ENCODE measurements at regions not wholly inside any gene's neighbourhood (a gene's known extent, or its start where the extent isn't known, plus 50 kb on each side); places are given as distances from the start of the nearest gene placed in this dataset.

GRCh38 chr11:69362315-69362714 lies 68.4 kb downstream of the MYEOV start:
- Histone ChIP-seq H3K27ac (ENCODE audit: low read depth in 2 of 2, low read length in 1 of 2) (no peak overlapping the region), H3K4me1 (ENCODE audit: control insufficient read depth in 2 of 2, insufficient read depth in 2 of 2, low read length in 1 of 2) (peaks cover 0 to 2% of the 10 kb centered on the region in 2 donors), H3K27me3 (ENCODE audit: control insufficient read depth in 1 of 2, insufficient read depth in 2 of 2, low read length in 2 of 2) (no peaks in the 10 kb centered on the region), H3K4me3 (ENCODE audit: low read depth in 1 of 2, low read length in 2 of 2) (no peak overlapping the region), H3K9me3 (ENCODE audit: control insufficient read depth in 2 of 2, insufficient read depth in 1 of 2, low read depth in 1 of 2, low read length in 1 of 2) (no peaks in the 10 kb centered on the region), H3K36me3 (ENCODE audit: control insufficient read depth in 2 of 2, insufficient read depth in 2 of 2, low read length in 1 of 2) (no peaks in the 10 kb centered on the region)
- WGBS, 2 donors = 79 to 83% methylated on average over 3 of the region's 3 CpGs

GRCh38 chr11:69364921-69365320 lies 71.0 kb downstream of the MYEOV start:
- no peaks in the 10 kb centered on the region for H3K27me3 ChIP-seq (ENCODE audit: control insufficient read depth in 1 of 2, insufficient read depth in 2 of 2, low read length in 2 of 2)
- 45 to 52% methylated on average over 4 of the region's 4 CpGs for WGBS, 2 donors
- no peak overlapping the region for H3K4me3 ChIP-seq (ENCODE audit: low read depth in 1 of 2, low read length in 2 of 2)
- H3K4me1 ChIP-seq (ENCODE audit: control insufficient read depth in 2 of 2, insufficient read depth in 2 of 2, low read length in 1 of 2) = peaks cover 0 to 2% of the 10 kb centered on the region in 2 donors
- H3K27ac ChIP-seq (ENCODE audit: low read depth in 2 of 2, low read length in 1 of 2) = no peak overlapping the region
- peaks cover 0 to 2% of the 10 kb centered on the region in 2 donors for H3K9me3 ChIP-seq (ENCODE audit: control insufficient read depth in 2 of 2, insufficient read depth in 1 of 2, low read depth in 1 of 2, low read length in 1 of 2)
- no peaks in the 10 kb centered on the region for H3K36me3 ChIP-seq (ENCODE audit: control insufficient read depth in 2 of 2, insufficient read depth in 2 of 2, low read length in 1 of 2)

- Histone ChIP-seq H3K9me3 (ENCODE audit: control insufficient read depth in 2 of 2, insufficient read depth in 1 of 2, low read depth in 1 of 2, low read length in 1 of 2) (peaks cover 0 to 2% of the 10 kb centered on the region in 2 donors), H3K4me3 (ENCODE audit: low read depth in 1 of 2, low read length in 2 of 2) (no peak overlapping the region)
- WGBS, 2 donors = 80 to 84% methylated on average over 4 of the region's 4 CpGs
Measured at GRCh38 chr11:69365558-69365957, 71.6 kb downstream of the MYEOV start.

GRCh38 chr11:69366591-69366990 lies 72.6 kb downstream of the MYEOV start:
- H3K27me3 ChIP-seq (ENCODE audit: control insufficient read depth in 1 of 2, insufficient read depth in 2 of 2, low read length in 2 of 2) = no peaks in the 10 kb centered on the region
- H3K9me3 ChIP-seq (ENCODE audit: control insufficient read depth in 2 of 2, insufficient read depth in 1 of 2, low read depth in 1 of 2, low read length in 1 of 2) = peaks cover 0 to 2% of the 10 kb centered on the region in 2 donors
- 93% methylated on average over 3 of the region's 3 CpGs for WGBS, 2 donors
- H3K36me3 ChIP-seq (ENCODE audit: control insufficient read depth in 2 of 2, insufficient read depth in 2 of 2, low read length in 1 of 2) = no peaks in the 10 kb centered on the region
- H3K4me3 ChIP-seq (ENCODE audit: low read depth in 1 of 2, low read length in 2 of 2) = no peak overlapping the region
- H3K27ac ChIP-seq (ENCODE audit: low read depth in 2 of 2, low read length in 1 of 2) = no peak overlapping the region
- peaks cover 0 to under 1% of the 10 kb centered on the region in 2 donors for H3K4me1 ChIP-seq (ENCODE audit: control insufficient read depth in 2 of 2, insufficient read depth in 2 of 2, low read length in 1 of 2)

More at GRCh38 chr11:69365558-69365957, 71.6 kb downstream of the MYEOV start:
- H3K4me1 ChIP-seq (ENCODE audit: control insufficient read depth in 2 of 2, insufficient read depth in 2 of 2, low read length in 1 of 2) = peaks cover 0 to 2% of the 10 kb centered on the region in 2 donors
- H3K36me3 ChIP-seq (ENCODE audit: control insufficient read depth in 2 of 2, insufficient read depth in 2 of 2, low read length in 1 of 2) = no peaks in the 10 kb centered on the region
- H3K27ac ChIP-seq (ENCODE audit: low read depth in 2 of 2, low read length in 1 of 2) = no peak overlapping the region
- no peaks in the 10 kb centered on the region for H3K27me3 ChIP-seq (ENCODE audit: control insufficient read depth in 1 of 2, insufficient read depth in 2 of 2, low read length in 2 of 2)

DNA sequence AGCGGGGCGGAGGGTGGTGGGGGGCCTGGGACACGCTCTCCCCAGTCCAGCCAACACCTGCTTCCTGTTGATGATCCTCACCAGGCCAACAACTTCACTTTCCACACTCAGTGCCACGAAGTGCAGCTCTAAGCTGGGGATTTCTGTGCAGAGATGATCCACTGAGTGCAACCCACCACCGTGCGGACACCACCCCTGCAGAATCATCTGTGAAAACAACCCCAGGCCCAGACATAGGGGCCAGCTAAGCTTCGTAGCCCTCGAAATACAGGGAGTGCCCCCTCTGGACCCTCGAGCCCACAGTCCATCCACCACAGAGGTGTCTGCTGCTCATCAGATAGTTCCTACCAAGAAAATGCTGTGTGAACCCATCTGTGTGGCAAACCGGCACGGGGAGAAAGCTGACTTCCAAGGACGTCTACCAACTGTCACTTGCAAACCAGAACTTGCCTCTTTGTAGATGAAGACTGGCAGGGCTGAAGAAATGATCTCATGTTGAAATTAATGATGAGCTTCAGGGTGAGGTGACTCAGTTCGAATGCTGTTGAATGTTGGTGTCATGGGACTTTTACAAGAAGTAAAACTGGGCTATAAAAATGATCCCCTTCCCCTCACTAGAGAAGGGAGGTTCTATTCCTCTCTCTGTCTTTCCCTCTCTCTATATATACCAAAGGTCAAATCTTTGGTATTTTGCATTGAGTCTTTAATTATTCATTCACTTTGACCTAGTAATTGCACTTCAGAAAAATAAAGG lies 73.4 kb downstream of the MYEOV start:
- H3K36me3 ChIP-seq (ENCODE audit: control insufficient read depth in 2 of 2, insufficient read depth in 2 of 2, low read length in 1 of 2) = no peaks in the 10 kb centered on the region
- no peaks in the 10 kb centered on the region for H3K4me1 ChIP-seq (ENCODE audit: control insufficient read depth in 2 of 2, insufficient read depth in 2 of 2, low read length in 1 of 2)
- peaks cover 0 to 2% of the 10 kb centered on the region in 2 donors for H3K9me3 ChIP-seq (ENCODE audit: control insufficient read depth in 2 of 2, insufficient read depth in 1 of 2, low read depth in 1 of 2, low read length in 1 of 2)
- WGBS, 2 donors = 78 to 79% methylated on average over 13 of the region's 13 CpGs
- no peak overlapping the region for H3K27ac ChIP-seq (ENCODE audit: low read depth in 2 of 2, low read length in 1 of 2)
- no peaks in the 10 kb centered on the region for H3K27me3 ChIP-seq (ENCODE audit: control insufficient read depth in 1 of 2, insufficient read depth in 2 of 2, low read length in 2 of 2)
- no peak overlapping the region for H3K4me3 ChIP-seq (ENCODE audit: low read depth in 1 of 2, low read length in 2 of 2)

GRCh38 chr11:69368119-69368880 lies 74.3 kb downstream of the MYEOV start:
- H3K4me1 ChIP-seq (ENCODE audit: control insufficient read depth in 2 of 2, insufficient read depth in 2 of 2, low read length in 1 of 2) = no peaks in the 10 kb centered on the region
- no peaks in the 10 kb centered on the region for H3K27me3 ChIP-seq (ENCODE audit: control insufficient read depth in 1 of 2, insufficient read depth in 2 of 2, low read length in 2 of 2)
- no peak overlapping the region for H3K27ac ChIP-seq (ENCODE audit: low read depth in 2 of 2, low read length in 1 of 2)
- peaks cover 0 to 2% of the 10 kb centered on the region in 2 donors for H3K9me3 ChIP-seq (ENCODE audit: control insufficient read depth in 2 of 2, insufficient read depth in 1 of 2, low read depth in 1 of 2, low read length in 1 of 2)
- H3K4me3 ChIP-seq (ENCODE audit: low read depth in 1 of 2, low read length in 2 of 2) = no peak overlapping the region
- H3K36me3 ChIP-seq (ENCODE audit: control insufficient read depth in 2 of 2, insufficient read depth in 2 of 2, low read length in 1 of 2) = no peaks in the 10 kb centered on the region
- WGBS, 2 donors = 81 to 89% methylated on average over 10 of the region's 10 CpGs

DNA sequence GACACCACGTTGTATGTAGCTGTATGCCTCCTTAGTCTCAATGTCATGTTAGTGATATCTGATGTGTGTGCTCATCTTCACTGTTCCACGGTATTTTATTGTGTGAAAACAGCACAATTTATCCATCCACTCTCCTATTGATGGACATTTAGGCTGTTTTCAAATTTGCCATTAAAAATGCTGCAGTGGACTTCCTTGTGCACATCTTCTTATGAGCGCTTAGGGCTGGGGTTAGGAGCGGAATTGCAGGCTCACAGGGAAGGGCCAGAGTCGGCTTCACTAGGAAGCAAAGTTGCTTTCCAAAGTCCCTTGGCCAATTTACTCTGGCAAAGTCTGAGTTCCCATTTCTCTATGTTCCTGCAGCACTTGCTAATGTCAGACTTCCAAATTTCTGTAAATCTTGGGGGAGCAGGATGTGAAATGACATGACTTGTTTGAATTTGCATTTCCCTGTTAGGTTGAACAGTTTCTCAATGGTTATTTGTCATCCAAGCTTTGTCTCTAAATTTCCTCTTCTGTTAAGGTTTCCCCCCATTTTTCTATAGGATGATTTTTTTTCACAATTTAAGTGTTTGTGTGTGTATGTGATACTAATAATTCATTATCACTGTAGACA lies 75.4 kb downstream of the MYEOV start:
- Histone ChIP-seq H3K4me3 (ENCODE audit: low read depth in 1 of 2, low read length in 2 of 2) (no peak overlapping the region), H3K4me1 (ENCODE audit: control insufficient read depth in 2 of 2, insufficient read depth in 2 of 2, low read length in 1 of 2) (peaks cover 4 to 5% of the 10 kb centered on the region in 2 donors), H3K9me3 (ENCODE audit: control insufficient read depth in 2 of 2, insufficient read depth in 1 of 2, low read depth in 1 of 2, low read length in 1 of 2) (peaks cover 0 to 2% of the 10 kb centered on the region in 2 donors), H3K27me3 (ENCODE audit: control insufficient read depth in 1 of 2, insufficient read depth in 2 of 2, low read length in 2 of 2) (no peaks in the 10 kb centered on the region), H3K27ac (ENCODE audit: low read depth in 2 of 2, low read length in 1 of 2) (no peak overlapping the region), H3K36me3 (ENCODE audit: control insufficient read depth in 2 of 2, insufficient read depth in 2 of 2, low read length in 1 of 2) (no peaks in the 10 kb centered on the region)
- 85 to 91% methylated on average over 5 of the region's 5 CpGs for WGBS, 2 donors

GRCh38 chr11:69369945-69370344 lies 76.0 kb downstream of the MYEOV start:
- H3K4me1 ChIP-seq (ENCODE audit: control insufficient read depth in 2 of 2, insufficient read depth in 2 of 2, low read length in 1 of 2) = peaks cover 6 to 10% of the 10 kb centered on the region in 2 donors
- peaks cover 0 to 2% of the 10 kb centered on the region in 2 donors for H3K9me3 ChIP-seq (ENCODE audit: control insufficient read depth in 2 of 2, insufficient read depth in 1 of 2, low read depth in 1 of 2, low read length in 1 of 2)
- H3K36me3 ChIP-seq (ENCODE audit: control insufficient read depth in 2 of 2, insufficient read depth in 2 of 2, low read length in 1 of 2) = no peaks in the 10 kb centered on the region
- H3K27me3 ChIP-seq (ENCODE audit: control insufficient read depth in 1 of 2, insufficient read depth in 2 of 2, low read length in 2 of 2) = no peaks in the 10 kb centered on the region
- no peak overlapping the region for H3K4me3 ChIP-seq (ENCODE audit: low read depth in 1 of 2, low read length in 2 of 2)
- WGBS, 2 donors = 93 to 96% methylated on average over 2 of the region's 2 CpGs
- H3K27ac ChIP-seq (ENCODE audit: low read depth in 2 of 2, low read length in 1 of 2) = no peak overlapping the region

DNA sequence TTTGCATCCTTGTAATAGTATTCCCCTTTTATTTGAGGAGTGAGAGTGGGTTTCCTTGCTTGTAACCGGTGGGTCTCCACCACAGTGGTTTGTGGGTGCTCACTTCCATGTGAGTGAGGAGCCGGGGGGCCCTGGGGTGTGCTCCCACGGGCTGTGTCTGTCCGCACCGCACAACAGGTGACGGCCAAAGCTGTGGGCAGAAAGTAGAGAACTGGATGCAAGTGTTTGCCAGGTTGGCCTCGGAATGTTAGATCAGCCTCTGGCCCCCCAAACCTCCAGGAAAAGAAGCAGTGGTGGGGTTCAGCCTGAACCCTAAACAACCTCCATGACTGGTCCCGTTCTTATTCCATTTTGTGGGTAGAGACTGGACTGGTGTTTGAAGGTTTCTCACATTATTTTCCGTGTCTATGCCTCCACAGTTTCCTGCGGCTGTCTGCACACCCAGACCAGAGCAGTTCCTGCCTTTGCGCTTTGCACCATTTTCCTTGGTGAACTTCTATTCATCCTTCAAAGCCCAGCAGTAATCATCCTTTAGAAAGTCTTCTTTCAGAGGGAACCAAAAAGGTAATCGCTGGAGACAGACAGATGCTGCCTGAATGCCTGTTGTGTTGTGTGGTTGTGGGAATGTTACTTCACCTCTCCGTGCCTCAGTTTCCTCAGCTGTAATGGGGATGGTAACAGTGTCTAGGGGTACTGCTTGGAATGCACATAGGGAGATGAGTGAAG lies 77.2 kb downstream of the MYEOV start:
- 93 to 95% methylated on average over 13 of the region's 13 CpGs for WGBS, 2 donors
- H3K9me3 ChIP-seq (ENCODE audit: control insufficient read depth in 2 of 2, insufficient read depth in 1 of 2, low read depth in 1 of 2, low read length in 1 of 2) = peaks cover 0 to 2% of the 10 kb centered on the region in 2 donors
- H3K36me3 ChIP-seq (ENCODE audit: control insufficient read depth in 2 of 2, insufficient read depth in 2 of 2, low read length in 1 of 2) = no peaks in the 10 kb centered on the region
- no peaks in the 10 kb centered on the region for H3K27me3 ChIP-seq (ENCODE audit: control insufficient read depth in 1 of 2, insufficient read depth in 2 of 2, low read length in 2 of 2)
- H3K4me1 ChIP-seq (ENCODE audit: control insufficient read depth in 2 of 2, insufficient read depth in 2 of 2, low read length in 1 of 2) = peaks cover 6 to 14% of the 10 kb centered on the region in 2 donors
- no peak overlapping the region for H3K27ac ChIP-seq (ENCODE audit: low read depth in 2 of 2, low read length in 1 of 2)
- H3K4me3 ChIP-seq (ENCODE audit: low read depth in 1 of 2, low read length in 2 of 2) = no peak overlapping the region

Data from esophagus (tissue), 2 donors.